ENCODE measurements at regions not wholly inside any gene's neighbourhood (a gene's known extent, or its start where the extent isn't known, plus 50 kb on each side); places are given as distances from the start of the nearest gene placed in this dataset.
A peak's percentile ranks its signal among the peaks of the same experiment; 100 is the strongest.
"Not testable (repeated sequence)": the region's sequence is repeated elsewhere in the genome, so short reads cannot be mapped to it uniquely, and the experiment has no call there.

DNA sequence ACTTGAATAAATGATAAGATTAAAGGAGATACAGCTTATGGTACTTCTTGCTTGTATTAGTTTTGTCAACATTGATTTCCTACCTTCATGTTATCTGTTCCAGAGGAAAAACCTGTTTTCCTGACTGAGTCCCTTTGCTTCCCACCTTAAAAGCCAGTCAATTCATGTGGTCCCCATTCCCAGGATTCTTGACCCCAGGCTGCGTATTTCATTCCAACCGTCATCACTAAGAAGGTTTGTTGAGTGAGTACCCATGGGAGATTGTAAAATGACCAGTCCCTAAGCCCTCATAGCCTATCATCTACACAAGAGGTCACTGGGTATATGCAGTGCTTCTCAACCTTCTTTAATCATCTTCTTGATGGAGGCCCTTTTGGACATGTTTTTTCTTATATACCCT lies 52.2 kb downstream of the BEX3 start:
- no peak overlapping the region for H3K4me3 ChIP-seq (ENCODE audit: low read depth, low read length)
- H3K27me3 ChIP-seq (ENCODE audit: control insufficient read depth, insufficient read depth, low read length): no peaks in the 10 kb centered on the region
- no peaks in the 10 kb centered on the region for H3K36me3 ChIP-seq (ENCODE audit: control insufficient read depth, insufficient read depth, low read length)
- H3K9me3 ChIP-seq (ENCODE audit: control insufficient read depth, insufficient read depth, low read length): no peaks in the 10 kb centered on the region
- no peak overlapping the region for H3K9ac ChIP-seq (ENCODE audit: low read depth, low read length)
- no peak overlapping the region for H3K27ac ChIP-seq (ENCODE audit: low read depth, low read length)
- H3K4me1 ChIP-seq (ENCODE audit: control insufficient read depth, insufficient read depth, low read length): peaks cover 32% of the 10 kb centered on the region

GRCh38 chrX:103429026-103429425 lies 52.7 kb downstream of the BEX3 start:
- not testable (repeated sequence) for H3K9me3 ChIP-seq (ENCODE audit: control insufficient read depth, insufficient read depth, low read length); H3K27me3 ChIP-seq (ENCODE audit: control insufficient read depth, insufficient read depth, low read length); H3K9ac ChIP-seq (ENCODE audit: low read depth, low read length); H3K4me3 ChIP-seq (ENCODE audit: low read depth, low read length); H3K36me3 ChIP-seq (ENCODE audit: control insufficient read depth, insufficient read depth, low read length)
- Histone ChIP-seq H3K4me1 (ENCODE audit: control insufficient read depth, insufficient read depth, low read length) (peaks cover 27% of the 10 kb centered on the region), H3K27ac (ENCODE audit: low read depth, low read length) (peak overlapping the region; percentile 61)

DNA sequence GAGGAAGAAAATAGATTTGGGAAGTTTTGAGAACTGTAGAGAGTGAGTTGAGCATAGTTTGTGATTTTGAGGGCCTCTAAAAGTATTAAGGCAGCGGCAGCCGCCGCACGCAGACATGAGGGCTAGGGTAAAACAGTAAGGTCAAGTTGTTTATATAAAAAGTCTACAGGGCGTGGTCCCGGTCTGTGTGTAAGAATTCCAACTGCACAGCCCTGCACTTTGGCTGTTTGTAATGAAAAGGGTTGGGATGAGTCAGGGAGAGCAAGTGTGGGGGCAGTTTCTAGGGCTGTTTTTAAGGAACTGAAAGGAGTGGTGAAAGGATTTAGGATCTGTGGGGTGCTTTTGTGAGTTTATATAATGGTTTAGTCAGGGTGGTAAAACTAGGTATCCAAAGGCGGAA lies 55.0 kb downstream of the BEX3 start:
- H3K27me3 ChIP-seq (ENCODE audit: control insufficient read depth, insufficient read depth, low read length): no peaks in the 10 kb centered on the region
- no peaks in the 10 kb centered on the region for H3K36me3 ChIP-seq (ENCODE audit: control insufficient read depth, insufficient read depth, low read length)
- no peak overlapping the region for H3K9ac ChIP-seq (ENCODE audit: low read depth, low read length)
- H3K27ac ChIP-seq (ENCODE audit: low read depth, low read length): no peak overlapping the region
- H3K4me3 ChIP-seq (ENCODE audit: low read depth, low read length): no peak overlapping the region
- peaks cover 24% of the 10 kb centered on the region for H3K4me1 ChIP-seq (ENCODE audit: control insufficient read depth, insufficient read depth, low read length)
- H3K9me3 ChIP-seq (ENCODE audit: control insufficient read depth, insufficient read depth, low read length): no peaks in the 10 kb centered on the region

DNA sequence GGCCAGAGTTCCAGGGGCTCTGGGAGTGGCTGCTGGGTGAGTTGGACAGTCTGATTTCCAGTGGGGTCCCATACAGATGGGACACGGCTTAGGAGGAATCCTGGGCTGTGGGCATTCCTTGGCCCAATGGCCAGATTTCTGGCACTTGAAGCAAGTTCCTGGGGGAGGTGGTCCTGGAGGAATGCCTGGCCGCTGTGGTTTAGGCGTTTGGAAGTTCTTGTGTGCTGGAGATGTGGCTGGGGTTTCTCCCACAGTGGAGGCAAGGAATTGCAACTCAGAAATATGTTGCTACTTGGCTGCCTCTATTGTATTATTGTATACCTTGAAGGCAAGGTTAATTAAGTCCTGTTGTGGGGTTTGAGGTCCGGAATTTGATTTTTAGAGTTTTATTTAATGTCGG lies 56.5 kb downstream of the BEX3 start:
- not testable (repeated sequence) for H3K9me3 ChIP-seq (ENCODE audit: control insufficient read depth, insufficient read depth, low read length); H3K4me3 ChIP-seq (ENCODE audit: low read depth, low read length); H3K36me3 ChIP-seq (ENCODE audit: control insufficient read depth, insufficient read depth, low read length); H3K27ac ChIP-seq (ENCODE audit: low read depth, low read length); H3K27me3 ChIP-seq (ENCODE audit: control insufficient read depth, insufficient read depth, low read length); H3K9ac ChIP-seq (ENCODE audit: low read depth, low read length)
- H3K4me1 ChIP-seq (ENCODE audit: control insufficient read depth, insufficient read depth, low read length): peaks cover 24% of the 10 kb centered on the region

GRCh38 chrX:103437147-103437873 lies 61.0 kb downstream of the BEX3 start:
- Histone ChIP-seq H3K4me3 (ENCODE audit: low read depth, low read length) (no peak overlapping the region), H3K9me3 (ENCODE audit: control insufficient read depth, insufficient read depth, low read length) (no peaks in the 10 kb centered on the region), H3K27me3 (ENCODE audit: control insufficient read depth, insufficient read depth, low read length) (no peaks in the 10 kb centered on the region), H3K36me3 (ENCODE audit: control insufficient read depth, insufficient read depth, low read length) (no peaks in the 10 kb centered on the region), H3K27ac (ENCODE audit: low read depth, low read length) (no peak overlapping the region), H3K4me1 (ENCODE audit: control insufficient read depth, insufficient read depth, low read length) (peaks cover 43% of the 10 kb centered on the region), H3K9ac (ENCODE audit: low read depth, low read length) (no peak overlapping the region)

- Histone ChIP-seq H3K4me1 (ENCODE audit: control insufficient read depth, insufficient read depth, low read length) (peaks cover 49% of the 10 kb centered on the region), H3K9ac (ENCODE audit: low read depth, low read length) (no peak overlapping the region), H3K4me3 (ENCODE audit: low read depth, low read length) (0 out of 2 replicates have a peak overlapping the region, but pooled peaks have one; percentile 10), H3K27ac (ENCODE audit: low read depth, low read length) (peak overlapping the region; percentile 86), H3K27me3 (ENCODE audit: control insufficient read depth, insufficient read depth, low read length) (no peaks in the 10 kb centered on the region), H3K9me3 (ENCODE audit: control insufficient read depth, insufficient read depth, low read length) (no peaks in the 10 kb centered on the region), H3K36me3 (ENCODE audit: control insufficient read depth, insufficient read depth, low read length) (no peaks in the 10 kb centered on the region)
These were observed 62.8 kb downstream of the BEX3 start for GRCh38 chrX:103439161-103439560.

- Histone ChIP-seq H3K36me3 (ENCODE audit: control insufficient read depth, insufficient read depth, low read length) (no peaks in the 10 kb centered on the region), H3K27ac (ENCODE audit: low read depth, low read length) (peak overlapping the region; percentile 30), H3K9me3 (ENCODE audit: control insufficient read depth, insufficient read depth, low read length) (no peaks in the 10 kb centered on the region), H3K4me3 (ENCODE audit: low read depth, low read length) (no peak overlapping the region), H3K27me3 (ENCODE audit: control insufficient read depth, insufficient read depth, low read length) (no peaks in the 10 kb centered on the region), H3K4me1 (ENCODE audit: control insufficient read depth, insufficient read depth, low read length) (peaks cover 45% of the 10 kb centered on the region), H3K9ac (ENCODE audit: low read depth, low read length) (no peak overlapping the region)
These were observed 64.3 kb downstream of the BEX3 start for GRCh38 chrX:103440621-103441020.

DNA sequence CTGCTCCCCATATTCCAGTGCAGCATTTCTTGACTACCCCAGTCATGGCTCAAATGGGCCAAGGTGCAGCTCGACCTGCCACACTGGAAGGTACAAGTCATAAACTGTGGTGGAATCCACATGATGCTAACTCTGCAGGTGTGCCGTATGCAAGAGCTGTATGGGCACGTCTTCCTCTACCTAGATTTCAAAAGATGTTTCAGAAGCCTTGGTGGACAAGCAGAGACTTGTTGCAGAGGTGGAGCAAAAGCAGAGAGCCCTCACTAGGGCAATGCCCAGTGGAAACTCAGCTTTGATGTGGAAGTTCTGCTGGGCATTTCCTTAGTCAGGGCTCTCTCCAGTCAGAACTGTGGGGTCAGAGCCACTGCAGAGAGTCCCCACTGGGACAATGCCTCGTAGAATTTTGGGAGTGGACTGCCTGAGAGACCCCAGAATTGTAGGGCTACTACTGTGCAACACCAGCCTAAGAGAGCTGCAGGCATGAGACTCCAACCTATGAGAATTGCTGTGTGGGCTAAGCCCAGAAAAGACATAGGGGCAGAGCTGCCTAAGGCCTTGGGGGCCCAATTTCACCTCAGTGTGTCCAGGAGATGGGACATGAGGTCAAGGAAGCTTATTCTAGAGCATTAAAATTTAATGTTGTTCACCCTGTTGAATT lies 65.7 kb downstream of the BEX3 start:
- Histone ChIP-seq H3K9ac (ENCODE audit: low read depth, low read length) (no peak overlapping the region), H3K36me3 (ENCODE audit: control insufficient read depth, insufficient read depth, low read length) (no peaks in the 10 kb centered on the region), H3K4me3 (ENCODE audit: low read depth, low read length) (no peak overlapping the region), H3K27ac (ENCODE audit: low read depth, low read length) (no peak overlapping the region), H3K9me3 (ENCODE audit: control insufficient read depth, insufficient read depth, low read length) (no peaks in the 10 kb centered on the region), H3K4me1 (ENCODE audit: control insufficient read depth, insufficient read depth, low read length) (peaks cover 53% of the 10 kb centered on the region), H3K27me3 (ENCODE audit: control insufficient read depth, insufficient read depth, low read length) (no peaks in the 10 kb centered on the region)

GRCh38 chrX:103442536-103442901 lies 66.2 kb downstream of the BEX3 start:
- H3K9me3 ChIP-seq (ENCODE audit: control insufficient read depth, insufficient read depth, low read length): no peaks in the 10 kb centered on the region
- no peak overlapping the region for H3K27ac ChIP-seq (ENCODE audit: low read depth, low read length)
- no peaks in the 10 kb centered on the region for H3K36me3 ChIP-seq (ENCODE audit: control insufficient read depth, insufficient read depth, low read length)
- H3K4me3 ChIP-seq (ENCODE audit: low read depth, low read length): no peak overlapping the region
- H3K9ac ChIP-seq (ENCODE audit: low read depth, low read length): no peak overlapping the region
- H3K27me3 ChIP-seq (ENCODE audit: control insufficient read depth, insufficient read depth, low read length): no peaks in the 10 kb centered on the region
- H3K4me1 ChIP-seq (ENCODE audit: control insufficient read depth, insufficient read depth, low read length): peaks cover 53% of the 10 kb centered on the region

GRCh38 chrX:103446665-103447302 lies 70.4 kb downstream of the BEX3 start:
- Histone ChIP-seq H3K27ac (ENCODE audit: low read depth, low read length) (peak overlapping the region; percentile 22), H3K36me3 (ENCODE audit: control insufficient read depth, insufficient read depth, low read length) (peaks cover 16% of the 10 kb centered on the region), H3K27me3 (ENCODE audit: control insufficient read depth, insufficient read depth, low read length) (no peaks in the 10 kb centered on the region; the same call in 1 of the 2 replicates), H3K9me3 (ENCODE audit: control insufficient read depth, insufficient read depth, low read length) (peaks cover 7% of the 10 kb centered on the region), H3K9ac (ENCODE audit: low read depth, low read length) (no peak overlapping the region), H3K4me3 (ENCODE audit: low read depth, low read length) (no peak overlapping the region), H3K4me1 (ENCODE audit: control insufficient read depth, insufficient read depth, low read length) (peaks cover 21% of the 10 kb centered on the region)
